RCC 7860 (cell line): ENCODE measurements at regions not wholly inside any gene's neighbourhood (a gene's known extent, or its start where the extent isn't known, plus 50 kb on each side); places are given as distances from the start of the nearest gene placed in this dataset.

Experiments used
- DNase-seq: peaks from one replicate; pipeline ENCODE4 v3.0.0-alpha.2; 2015; ENCODE audit warnings: low spot score
- FAIRE-seq: peaks from 2 replicates; lab custom pipeline; 2012; peaks lifted over from hg19 to GRCh38; lab: Jason Lieb, UNC

- DNase-seq: no peak
These were observed 157.7 kb upstream of the SLC24A2 start for GRCh38 chr9:19946441-19947109.

GRCh38 chr9:19941874-19942273 is 153.0 kb upstream of the SLC24A2 start:
- FAIRE-seq (no peak), DNase-seq (no peak)

More at GRCh38 chr9:19946441-19947109, 157.7 kb upstream of the SLC24A2 start:
- FAIRE-seq: no peak

GRCh38 chr9:19940811-19941535 is 152.1 kb upstream of the SLC24A2 start:
- DNase-seq: no peak
- no peak for FAIRE-seq

- FAIRE-seq (no peak), DNase-seq (no peak)
These were observed 151.0 kb upstream of the SLC24A2 start for GRCh38 chr9:19939734-19940278.

GRCh38 chr9:19938990-19939733 is 150.3 kb upstream of the SLC24A2 start:
- FAIRE-seq (no peak), DNase-seq (no peak)

GRCh38 chr9:19937121-19937520 is 148.3 kb upstream of the SLC24A2 start:
- FAIRE-seq (no peak), DNase-seq (no peak)

- no peak for DNase-seq
- FAIRE-seq: no peak
These were observed 147.8 kb upstream of the SLC24A2 start for GRCh38 chr9:19936598-19936997.

GRCh38 chr9:19935422-19935821 is 146.6 kb upstream of the SLC24A2 start:
- FAIRE-seq (no peak), DNase-seq (no peak)

GRCh38 chr9:19934301-19934871 is 145.5 kb upstream of the SLC24A2 start:
- DNase-seq: no peak
- FAIRE-seq: no peak

GRCh38 chr9:19931098-19931890 is 142.5 kb upstream of the SLC24A2 start:
- DNase-seq (no peak), FAIRE-seq (no peak)

GRCh38 chr9:19927560-19927959 is 138.7 kb upstream of the SLC24A2 start:
- no peak for FAIRE-seq

GRCh38 chr9:19926774-19927173 is 137.9 kb upstream of the SLC24A2 start:
- FAIRE-seq: no peak
- no peak for DNase-seq

More at GRCh38 chr9:19927560-19927959, 138.7 kb upstream of the SLC24A2 start:
- DNase-seq: no peak

- FAIRE-seq (peak; percentile 65), DNase-seq (peak; percentile 72)
These were observed 137.1 kb upstream of the SLC24A2 start for GRCh38 chr9:19925674-19926503.

GRCh38 chr9:19924080-19924479 is 135.2 kb upstream of the SLC24A2 start:
- DNase-seq: no peak
- no peak for FAIRE-seq

- peak; percentile 8 for DNase-seq
These were observed 133.8 kb upstream of the SLC24A2 start for GRCh38 chr9:19922476-19923118.

GRCh38 chr9:19920401-19920800 is 131.6 kb upstream of the SLC24A2 start:
- FAIRE-seq (no peak), DNase-seq (no peak)

More at GRCh38 chr9:19922476-19923118, 133.8 kb upstream of the SLC24A2 start:
- FAIRE-seq: no peak

GRCh38 chr9:19918630-19919029 is 129.8 kb upstream of the SLC24A2 start:
- FAIRE-seq: no peak

GRCh38 chr9:19914044-19914443 is 125.2 kb upstream of the SLC24A2 start:
- DNase-seq (no peak), FAIRE-seq (no peak)

More at GRCh38 chr9:19918630-19919029, 129.8 kb upstream of the SLC24A2 start:
- no peak for DNase-seq

GRCh38 chr9:19913151-19913550 is 124.3 kb upstream of the SLC24A2 start:
- FAIRE-seq (no peak), DNase-seq (no peak)
